NCI-H1092 (cell line): ENCODE measurements at regions not wholly inside any gene's neighbourhood (a gene's known extent, or its start where the extent isn't known, plus 50 kb on each side); places are given as distances from the start of the nearest gene placed in this dataset.
"Not testable (repeated sequence)": the region's sequence is repeated elsewhere in the genome, so short reads cannot be mapped to it uniquely, and the experiment has no call there.

ENCODE experiments used
- DNase-seq: peaks from one replicate; lab custom pipeline; 2025; lab: John Stamatoyannopoulos, UW

DNA sequence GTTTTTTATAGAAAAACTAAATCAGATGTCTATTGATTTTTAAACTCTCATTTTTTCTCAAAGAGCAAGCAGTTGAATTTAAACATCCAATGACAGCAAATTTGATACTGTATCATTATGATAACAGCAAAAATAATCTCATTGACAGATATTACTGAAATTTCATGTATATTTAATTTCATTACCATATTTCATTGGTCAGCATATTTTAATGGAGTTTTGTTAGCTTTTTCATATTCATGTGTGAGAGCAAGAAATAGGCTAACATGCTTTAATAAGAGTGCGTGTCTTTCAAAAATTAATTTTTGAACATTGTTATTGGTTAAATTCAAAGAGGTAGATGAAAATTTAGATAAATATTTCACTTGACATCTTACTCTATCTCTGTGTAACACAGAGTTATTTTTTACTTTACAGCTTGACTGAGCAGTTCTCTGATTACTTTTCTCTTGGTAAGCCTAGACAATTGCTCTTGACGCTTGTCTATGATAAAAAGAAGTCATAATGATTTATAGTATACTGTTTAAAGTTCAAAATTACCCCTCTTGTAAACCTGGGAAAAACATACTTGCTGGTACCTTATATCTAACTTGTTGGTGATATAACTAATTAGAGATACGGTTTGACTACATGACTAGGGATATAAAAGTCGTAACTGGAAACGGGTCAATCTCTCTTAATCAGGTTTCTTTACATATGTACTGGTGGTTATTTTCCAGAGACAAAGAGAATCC lies 732.3 kb upstream of the NCAM2 start:
- DNase-seq, result no peak

- DNase-seq, result no peak
Measured at GRCh38 chr21:20266441-20266710, 731.8 kb upstream of the NCAM2 start.

GRCh38 chr21:20270365-20271055 lies 727.7 kb upstream of the NCAM2 start:
- no peak for DNase-seq

- no peak for DNase-seq
Measured at GRCh38 chr21:20272791-20273362, 725.3 kb upstream of the NCAM2 start.

GRCh38 chr21:20276377-20276776 lies 721.8 kb upstream of the NCAM2 start:
- no peak for DNase-seq

GRCh38 chr21:20276954-20277353 lies 721.3 kb upstream of the NCAM2 start:
- no peak for DNase-seq

DNA sequence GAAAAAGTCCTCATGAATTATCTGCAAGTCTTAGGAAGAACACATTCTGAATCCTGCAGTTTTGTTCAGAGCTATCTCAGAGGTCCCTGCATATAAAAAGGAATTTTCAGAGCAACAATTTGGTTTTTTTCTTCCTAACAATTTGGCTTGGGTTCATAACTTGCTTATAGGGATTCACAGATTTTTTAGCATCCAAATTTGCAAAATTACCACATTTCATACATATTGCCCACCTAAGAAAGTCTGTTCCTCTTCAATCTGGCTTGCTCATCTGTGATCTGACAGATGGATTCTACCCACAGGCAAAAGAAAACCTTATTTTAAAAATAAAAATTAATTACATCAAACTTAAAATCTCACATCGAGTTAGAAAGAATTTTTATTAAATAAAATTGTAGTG lies 714.4 kb upstream of the NCAM2 start:
- DNase-seq, result no peak

- no peak for DNase-seq
Measured at GRCh38 chr21:20292280-20292679, 705.9 kb upstream of the NCAM2 start.

- not testable (repeated sequence) for DNase-seq
Measured at GRCh38 chr21:20292854-20293253, 705.4 kb upstream of the NCAM2 start.

DNA sequence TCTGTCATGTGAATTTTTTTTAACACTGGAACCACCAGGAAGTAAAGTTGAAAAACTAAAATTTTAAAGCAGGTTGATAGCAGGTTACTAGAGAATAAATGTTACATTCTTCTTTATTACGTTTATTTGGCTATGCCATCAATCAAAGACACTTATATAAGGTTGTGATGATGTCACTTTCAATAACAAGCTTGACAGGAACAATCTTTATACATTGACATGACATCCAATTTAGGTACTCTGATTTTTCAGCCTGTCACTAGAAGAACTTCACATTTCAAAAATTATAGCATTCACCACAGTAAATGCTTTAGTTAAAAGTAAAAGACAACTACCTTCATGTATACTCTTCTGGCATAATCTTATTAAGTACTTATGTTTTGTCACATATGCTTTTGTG lies 696.8 kb upstream of the NCAM2 start:
- DNase-seq, result no peak

- no peak for DNase-seq
Measured at GRCh38 chr21:20302084-20302483, 696.1 kb upstream of the NCAM2 start.

DNA sequence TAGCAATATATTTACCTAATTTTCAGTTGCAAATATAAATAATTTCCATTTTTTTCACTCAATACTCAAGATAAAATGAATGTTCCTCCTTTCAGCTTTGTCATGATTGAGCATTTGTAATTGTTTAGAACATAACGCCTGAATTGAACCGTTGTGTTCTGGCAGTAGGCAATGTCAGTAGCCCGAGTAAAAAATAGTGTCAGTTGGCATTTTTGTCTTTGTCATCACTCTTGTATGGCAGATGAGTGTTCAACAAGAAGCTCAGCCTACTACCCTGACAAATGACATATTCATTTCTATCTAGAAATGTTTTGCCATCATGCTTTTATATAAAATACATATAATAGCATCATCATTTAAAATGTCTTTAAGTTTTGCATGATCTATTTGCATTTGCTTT lies 691.4 kb upstream of the NCAM2 start:
- DNase-seq, result no peak

- no peak for DNase-seq
Measured at GRCh38 chr21:20308586-20309315, 689.5 kb upstream of the NCAM2 start.

GRCh38 chr21:20311234-20311787 lies 686.9 kb upstream of the NCAM2 start:
- DNase-seq, result no peak

- no peak for DNase-seq
Measured at GRCh38 chr21:20313013-20313412, 685.2 kb upstream of the NCAM2 start.

DNA sequence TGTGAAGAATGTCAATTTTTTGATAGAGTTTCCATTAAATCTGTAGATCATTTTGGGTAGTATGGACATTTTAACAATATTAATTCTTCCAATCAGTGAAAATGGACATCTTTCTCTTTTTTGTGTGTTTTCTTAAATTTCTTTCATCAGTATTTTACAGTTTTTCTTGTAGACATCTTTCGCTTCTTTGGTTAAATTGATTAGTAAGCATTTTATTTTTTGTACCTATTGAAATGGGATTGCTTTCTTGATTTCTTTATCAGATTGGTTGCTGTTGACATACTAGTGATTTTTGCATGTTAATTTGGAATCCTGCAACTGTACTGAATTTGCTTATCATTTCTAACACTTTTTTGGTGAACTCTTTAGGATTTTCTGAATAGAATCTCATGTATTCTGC lies 683.2 kb upstream of the NCAM2 start:
- no peak for DNase-seq

DNA sequence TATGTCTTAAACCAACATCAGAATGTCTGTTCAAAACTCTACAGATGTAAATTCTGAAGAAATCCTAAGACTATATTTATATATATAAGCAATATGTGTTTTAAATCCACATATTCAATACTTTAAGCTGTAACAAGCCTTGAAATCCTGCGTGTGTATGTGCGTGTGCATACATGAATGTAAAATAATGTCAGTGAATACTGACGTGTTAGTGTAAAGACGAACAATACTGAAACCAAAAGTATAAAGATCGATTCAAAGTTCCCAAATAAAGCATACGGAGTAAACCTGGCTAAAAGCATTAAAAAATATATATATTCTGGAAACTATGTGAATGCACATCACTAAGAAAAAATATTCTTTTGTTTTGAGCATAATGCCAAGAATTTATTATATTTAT lies 668.6 kb upstream of the NCAM2 start:
- DNase-seq, result no peak

- DNase-seq, result no peak
Measured at GRCh38 chr21:20330652-20331051, 667.6 kb upstream of the NCAM2 start.

- no peak for DNase-seq
Measured at GRCh38 chr21:20334585-20334984, 663.6 kb upstream of the NCAM2 start.

DNA sequence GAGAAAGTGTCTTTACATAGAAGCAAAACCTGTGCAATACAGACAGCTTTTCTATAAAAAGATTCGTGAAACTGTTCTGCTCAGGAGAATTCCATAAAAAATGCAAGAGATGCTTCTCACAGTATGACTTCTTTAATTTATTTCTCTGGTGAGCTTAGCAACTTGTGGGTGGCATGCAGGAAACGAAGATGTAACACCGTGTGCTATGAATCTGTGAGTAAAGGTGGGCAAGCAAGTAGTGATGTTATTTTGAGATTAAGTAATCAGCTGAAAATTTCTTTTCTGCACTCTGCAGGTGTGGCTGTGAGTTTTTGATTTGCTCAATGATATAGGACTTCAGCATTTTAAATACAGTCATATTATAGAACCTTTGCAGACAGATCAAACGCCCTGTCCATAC lies 656.8 kb upstream of the NCAM2 start:
- no peak for DNase-seq

- DNase-seq, result no peak
Measured at GRCh38 chr21:20343186-20343585, 655.0 kb upstream of the NCAM2 start.

DNA sequence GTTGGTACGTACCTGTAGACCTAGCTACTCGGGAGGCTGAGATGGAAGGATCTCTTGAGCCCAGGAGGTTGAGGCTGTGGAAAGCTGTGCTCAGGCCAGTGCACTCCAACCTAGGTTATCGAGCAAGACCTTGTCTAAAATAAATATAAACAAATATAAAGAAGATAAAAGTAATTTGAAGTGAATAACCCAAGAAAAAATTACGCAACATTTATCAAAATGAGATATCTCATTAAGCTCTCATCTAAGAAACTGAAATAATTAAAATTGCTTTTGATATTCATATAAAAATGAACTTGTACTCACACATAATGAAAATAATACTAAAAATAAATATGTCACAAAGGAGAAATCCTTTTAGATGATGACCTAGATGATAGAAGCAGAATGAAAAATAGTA lies 647.1 kb upstream of the NCAM2 start:
- no peak for DNase-seq

DNA sequence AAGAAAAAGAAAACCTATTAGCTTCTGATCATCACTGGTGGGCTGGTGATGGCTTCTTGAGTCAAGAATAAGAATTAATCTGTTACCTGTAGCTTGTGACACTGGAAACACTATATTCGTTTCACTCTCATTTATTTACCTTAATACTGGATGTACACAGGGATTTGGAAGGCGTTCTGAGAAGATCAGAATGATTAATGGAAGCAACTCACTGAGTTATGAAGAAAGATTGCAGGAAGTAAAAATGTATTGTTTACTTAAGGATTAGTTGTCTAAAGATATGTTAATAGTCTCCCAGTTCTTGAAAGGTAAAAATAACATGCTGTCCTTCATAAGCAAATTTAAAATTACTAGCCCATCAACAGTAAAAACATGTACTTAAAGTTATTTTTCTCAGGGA lies 644.9 kb upstream of the NCAM2 start:
- DNase-seq, result no peak
